HG02938 (cell line): ENCODE measurements at regions not wholly inside any gene's neighbourhood (a gene's known extent, or its start where the extent isn't known, plus 50 kb on each side); places are given as distances from the start of the nearest gene placed in this dataset.
"Not testable (repeated sequence)": the region's sequence is repeated elsewhere in the genome, so short reads cannot be mapped to it uniquely, and the experiment has no call there.

ENCODE experiments used
- ATAC-seq: cut with Tn5 transposase; IDR thresholded peaks from one replicate; pipeline ENCODE4 v1.9.1; 2021; ENCODE audit warnings: mild to moderate bottlenecking, moderate library complexity; ENCODE audit not compliant: unreplicated experiment

GRCh38 chr4:30868111-30868895 lies 148.1 kb downstream of the PCDH7 start:
- ATAC-seq: no peak

- not testable (repeated sequence) for ATAC-seq
These were observed 149.2 kb downstream of the PCDH7 start for GRCh38 chr4:30869387-30869786.

GRCh38 chr4:30870513-30870912 lies 150.3 kb downstream of the PCDH7 start:
- no peak for ATAC-seq

- no peak for ATAC-seq
These were observed 155.6 kb downstream of the PCDH7 start for GRCh38 chr4:30875658-30876269.

- no peak for ATAC-seq
These were observed 159.9 kb downstream of the PCDH7 start for GRCh38 chr4:30879855-30880598.

- ATAC-seq: no peak
These were observed 161.8 kb downstream of the PCDH7 start for GRCh38 chr4:30881985-30882384.

GRCh38 chr4:30882443-30882842 lies 162.3 kb downstream of the PCDH7 start:
- ATAC-seq: no peak

GRCh38 chr4:30882995-30883675 lies 163.0 kb downstream of the PCDH7 start:
- no peak for ATAC-seq

GRCh38 chr4:30901461-30902451 lies 181.6 kb downstream of the PCDH7 start:
- ATAC-seq: no peak

- no peak for ATAC-seq
These were observed 183.5 kb downstream of the PCDH7 start for GRCh38 chr4:30903502-30904214.

GRCh38 chr4:30904215-30904555 lies 184.0 kb downstream of the PCDH7 start:
- no peak for ATAC-seq

GRCh38 chr4:30904588-30904987 lies 184.4 kb downstream of the PCDH7 start:
- ATAC-seq: peak; percentile 65

- no peak for ATAC-seq
These were observed 192.0 kb downstream of the PCDH7 start for GRCh38 chr4:30912098-30912714.

GRCh38 chr4:30916337-30917274 lies 196.4 kb downstream of the PCDH7 start:
- no peak for ATAC-seq

- ATAC-seq: no peak
These were observed 197.8 kb downstream of the PCDH7 start for GRCh38 chr4:30917946-30918345.

- no peak for ATAC-seq
These were observed 199.3 kb downstream of the PCDH7 start for GRCh38 chr4:30919458-30919857.

GRCh38 chr4:30920043-30920442 lies 199.9 kb downstream of the PCDH7 start:
- no peak for ATAC-seq

- ATAC-seq: no peak
These were observed 202.5 kb downstream of the PCDH7 start for GRCh38 chr4:30922625-30923024.
